Jurkat, Clone E6-1 (cell line): ENCODE measurements at regions not wholly inside any gene's neighbourhood (a gene's known extent, or its start where the extent isn't known, plus 50 kb on each side); places are given as distances from the start of the nearest gene placed in this dataset.

Experiments
- DNase-seq: peaks from one replicate; pipeline ENCODE4 v3.0.0-alpha.2; 2011; ENCODE audit warnings: low read depth, low spot score
- H3K4me3 ChIP-seq: 2 replicates; pipeline ENCODE4 v1.5.1; 2011; ENCODE audit warnings: mild to moderate bottlenecking, low read length, control low read depth, moderate library complexity

DNA sequence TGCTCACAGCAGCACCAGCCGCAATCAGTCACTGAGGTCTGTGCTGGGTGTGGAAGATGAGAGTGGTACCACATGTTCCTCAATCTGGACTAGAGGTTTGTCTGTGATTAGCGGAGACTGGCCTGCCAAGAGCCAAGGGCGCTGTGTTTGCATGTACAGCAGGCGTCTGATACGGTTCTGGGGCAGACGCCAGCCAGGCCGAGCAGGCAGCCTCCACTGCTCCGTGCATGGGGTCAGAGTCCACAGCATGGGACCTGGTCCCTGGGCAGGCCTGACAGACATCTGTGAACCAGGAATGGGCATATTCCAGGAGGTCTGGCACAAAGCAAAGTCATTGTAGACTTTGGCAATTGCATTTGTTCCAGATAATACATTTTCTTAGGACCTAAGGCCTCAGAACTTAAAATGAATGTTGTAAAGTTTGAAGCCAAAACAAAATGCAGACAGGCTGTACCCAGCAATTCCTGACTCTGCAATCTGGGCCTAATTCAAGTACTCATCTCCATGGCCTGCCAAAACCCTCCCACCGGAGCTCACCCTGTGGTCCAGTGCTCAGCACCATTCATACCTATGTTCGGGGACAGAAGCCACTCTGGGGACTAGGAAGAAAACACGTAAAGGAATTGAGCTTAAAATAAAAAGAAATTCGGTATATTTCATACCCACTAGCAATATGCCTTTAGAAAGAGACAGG lies 50.0 kb upstream of the FAM20C start:
- H3K4me3 ChIP-seq = no peak overlapping the region
- no peak for DNase-seq
